Neural progenitor cell (in vitro differentiated cells): ENCODE measurements at regions not wholly inside any gene's neighbourhood (a gene's known extent, or its start where the extent isn't known, plus 50 kb on each side); places are given as distances from the start of the nearest gene placed in this dataset.

Experiments used
- DNase-seq: peaks from one replicate; pipeline ENCODE4 v3.0.0-alpha.2; 2016; ENCODE audit warnings: low spot score
- H2AFZ ChIP-seq: fragments of 200-600 bp; sonication (generic); replicated peaks from 2 replicates; pipeline ENCODE4 v1.6.1; 2016; ENCODE audit warnings: antibody characterized with exemption
- H3F3A ChIP-seq: fragments of 200-600 bp; sonication (generic); 2 replicates; pipeline ENCODE4 v1.6.1; 2016; ENCODE audit warnings: antibody characterized with exemption, low read depth
- H3K27ac ChIP-seq: fragments of 200-600 bp; sonication (generic); 2 replicates; pipeline ENCODE4 v1.5.1; 2016; ENCODE audit warnings: mild to moderate bottlenecking
- H3K27me3 ChIP-seq: fragments of 200-600 bp; sonication (generic); 2 replicates; pipeline ENCODE4 v1.6.1; 2016; ENCODE audit warnings: mild to moderate bottlenecking, moderate library complexity
- H3K36me3 ChIP-seq: fragments of 200-600 bp; sonication (generic); 2 replicates; pipeline ENCODE4 v1.5.1; 2016
- H3K4me1 ChIP-seq: fragments of 200-600 bp; sonication (generic); 2 replicates; pipeline ENCODE4 v1.6.1; 2016; ENCODE audit warnings: mixed run types
- H3K4me2 ChIP-seq: fragments of 200-600 bp; sonication (generic); 2 replicates; pipeline ENCODE4 v1.6.1; 2016
- H3K4me3 ChIP-seq: fragments of 200-600 bp; sonication (generic); 2 replicates; pipeline ENCODE4 v1.5.1; 2016
- H3K79me2 ChIP-seq: fragments of 200-600 bp; sonication (generic); 2 replicates; pipeline ENCODE4 v1.6.1; 2016; ENCODE audit warnings: low read depth
- H3K9ac ChIP-seq: fragments of 200-600 bp; sonication (generic); 2 replicates; pipeline ENCODE4 v1.6.1; 2016
- H3K9me3 ChIP-seq: fragments of 200-600 bp; sonication (generic); 2 replicates; pipeline ENCODE4 v1.5.1; 2016; ENCODE audit warnings: low read depth
- H4K20me1 ChIP-seq: fragments of 200-600 bp; sonication (generic); 2 replicates; pipeline ENCODE4 v1.6.1; 2016; ENCODE audit warnings: low read depth
- H3K27ac Mint-ChIP-seq: 3 replicates; pipeline ENCODE4 v1.8.0; 2021; ENCODE audit warnings: mixed read lengths
- H3K27me3 Mint-ChIP-seq: 2 replicates; pipeline ENCODE4 v1.8.0; 2022; ENCODE audit warnings: low read depth, mild to moderate bottlenecking, inconsistent platforms, moderate library complexity, mixed read lengths; ENCODE audit not compliant: insufficient read depth
- H3K36me3 Mint-ChIP-seq: 3 replicates; pipeline ENCODE4 v1.8.0; 2021; ENCODE audit warnings: mixed read lengths
- H3K4me1 Mint-ChIP-seq: 3 replicates; pipeline ENCODE4 v1.8.0; 2021; ENCODE audit warnings: mixed read lengths
- H3K4me3 Mint-ChIP-seq: 3 replicates; pipeline ENCODE4 v1.8.0; 2021; ENCODE audit warnings: mild to moderate bottlenecking, moderate library complexity, mixed read lengths
- H3K9me3 Mint-ChIP-seq: 3 replicates; pipeline ENCODE4 v1.8.0; 2020; ENCODE audit warnings: mixed read lengths
- CTCF ChIP-seq: fragments of 200-600 bp; sonication (generic); IDR thresholded peaks from 2 replicates; pipeline ENCODE4 v1.5.1; 2017; ENCODE audit warnings: antibody characterized with exemption, mild to moderate bottlenecking
- EZH2 ChIP-seq: fragments of 200-600 bp; sonication (generic); IDR thresholded peaks from 2 replicates; pipeline ENCODE4 v1.6.1; 2017; ENCODE audit warnings: antibody characterized with exemption, mild to moderate bottlenecking, moderate library complexity
- EZH2phosphoT487 ChIP-seq: fragments of 200-600 bp; sonication (generic); IDR thresholded peaks from 2 replicates; pipeline ENCODE4 v1.6.1; 2017; ENCODE audit warnings: antibody characterized with exemption

DNA sequence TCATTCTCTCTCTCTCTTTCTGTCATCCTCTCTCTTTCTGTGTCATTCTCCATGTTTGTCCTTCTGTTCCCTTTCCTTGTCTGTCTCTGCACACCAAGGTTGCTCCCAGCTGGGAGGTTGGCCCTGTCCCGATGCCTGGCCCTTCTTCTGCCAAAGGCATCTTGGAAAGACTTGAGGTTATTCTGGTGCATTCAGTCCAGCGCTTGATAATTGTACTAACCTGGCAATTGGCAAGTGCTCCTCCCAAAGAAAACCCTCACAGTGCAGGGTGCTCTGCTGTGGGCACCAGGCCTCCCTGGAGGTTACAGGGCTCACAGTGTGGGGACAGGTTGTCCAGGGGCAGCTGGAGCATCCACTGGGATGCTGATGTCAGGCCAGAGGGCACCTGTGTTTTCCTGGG, 95.4 kb downstream of the GLI2 start:
- Histone ChIP-seq H3K4me2 (no peak overlapping the region), H3K27me3 (no peaks in the 10 kb centered on the region), H3K9ac (peak overlapping the region; percentile 19), H3K79me2 (peaks cover 47% of the 10 kb centered on the region), H3K4me3 (no peak overlapping the region), H3K27ac (no peak overlapping the region), H2AFZ (no peak overlapping the region), H3K9me3 (no peaks in the 10 kb centered on the region), H3F3A (peaks cover 15% of the 10 kb centered on the region), H3K4me1 (peaks cover 18% of the 10 kb centered on the region), H4K20me1 (peaks cover 100% of the 10 kb centered on the region), H3K36me3 (no peaks in the 10 kb centered on the region)
- peaks cover 11% of the 10 kb centered on the region for H3K27me3 Mint-ChIP-seq
- TF ChIP-seq EZH2 (no peak), CTCF (no peak), EZH2phosphoT487 (no peak)
- no peaks in the 10 kb centered on the region for H3K9me3 Mint-ChIP-seq
- H3K4me1 Mint-ChIP-seq: peaks cover 38% of the 10 kb centered on the region
- peaks cover 10% of the 10 kb centered on the region for H3K36me3 Mint-ChIP-seq
- H3K27ac Mint-ChIP-seq: peak overlapping the region; percentile 10
- DNase-seq: no peak
- no peak overlapping the region for H3K4me3 Mint-ChIP-seq

DNA sequence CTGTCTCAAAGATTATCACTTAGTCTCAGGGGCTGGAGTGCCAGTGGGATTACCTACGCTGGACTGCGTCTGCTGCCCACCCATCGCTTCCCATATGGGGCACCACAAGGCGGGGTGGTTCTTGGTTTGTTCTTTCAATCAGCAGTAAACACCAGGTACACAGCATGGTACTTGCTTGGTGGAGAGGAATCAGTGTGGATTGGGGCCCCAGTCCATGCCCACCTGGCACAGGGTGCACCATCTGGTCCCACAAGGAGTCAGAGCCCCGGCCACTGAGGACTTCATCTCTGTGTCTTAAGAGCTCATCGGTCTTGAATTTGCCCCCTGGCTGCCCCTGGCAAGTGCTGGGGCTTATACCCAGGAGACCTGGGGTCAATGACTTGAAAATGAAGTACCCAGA, 96.2 kb downstream of the GLI2 start:
- H3K9ac ChIP-seq: no peak overlapping the region
- H3K4me1 ChIP-seq: peaks cover 18% of the 10 kb centered on the region
- H3K9me3 ChIP-seq: no peaks in the 10 kb centered on the region
- H3K27me3 ChIP-seq: no peaks in the 10 kb centered on the region
- H3K27me3 Mint-ChIP-seq: peaks cover 11% of the 10 kb centered on the region
- no peak for DNase-seq
- H3K4me1 Mint-ChIP-seq: peaks cover 37% of the 10 kb centered on the region
- H3K4me2 ChIP-seq: no peak overlapping the region
- H4K20me1 ChIP-seq: peaks cover 100% of the 10 kb centered on the region
- no peak overlapping the region for H2AFZ ChIP-seq
- H3K27ac Mint-ChIP-seq: no peak overlapping the region
- H3K4me3 Mint-ChIP-seq: no peak overlapping the region
- no peak for TF ChIP-seq EZH2
- TF ChIP-seq EZH2phosphoT487: no peak
- TF ChIP-seq CTCF: no peak
- no peaks in the 10 kb centered on the region for H3K36me3 ChIP-seq
- peaks cover 47% of the 10 kb centered on the region for H3K79me2 ChIP-seq
- peaks cover 15% of the 10 kb centered on the region for H3F3A ChIP-seq
- no peak overlapping the region for H3K4me3 ChIP-seq
- no peak overlapping the region for H3K27ac ChIP-seq
- H3K9me3 Mint-ChIP-seq: peaks cover 1% of the 10 kb centered on the region
- H3K36me3 Mint-ChIP-seq: peaks cover 15% of the 10 kb centered on the region

GRCh38 chr2:120832296-120833070, 96.8 kb downstream of the GLI2 start:
- Histone ChIP-seq H3K4me2 (no peak overlapping the region), H4K20me1 (peaks cover 94% of the 10 kb centered on the region), H3K4me3 (no peak overlapping the region), H3K36me3 (no peaks in the 10 kb centered on the region), H3K9me3 (no peaks in the 10 kb centered on the region), H3F3A (peaks cover 15% of the 10 kb centered on the region), H3K9ac (no peak overlapping the region), H3K79me2 (peaks cover 47% of the 10 kb centered on the region), H3K27me3 (no peaks in the 10 kb centered on the region), H3K4me1 (peaks cover 18% of the 10 kb centered on the region), H3K27ac (no peak overlapping the region), H2AFZ (no peak overlapping the region)
- H3K27ac Mint-ChIP-seq: peak overlapping the region; percentile 69
- H3K36me3 Mint-ChIP-seq: peaks cover 17% of the 10 kb centered on the region
- H3K9me3 Mint-ChIP-seq: peaks cover 3% of the 10 kb centered on the region
- peaks cover 11% of the 10 kb centered on the region for H3K27me3 Mint-ChIP-seq
- H3K4me3 Mint-ChIP-seq: no peak overlapping the region
- no peak for DNase-seq
- TF ChIP-seq CTCF (no peak), EZH2phosphoT487 (no peak), EZH2 (no peak)
- peaks cover 34% of the 10 kb centered on the region for H3K4me1 Mint-ChIP-seq
